Trophoblast cell (in vitro differentiated cells and primary cell): ENCODE measurements at regions not wholly inside any gene's neighbourhood (a gene's known extent, or its start where the extent isn't known, plus 50 kb on each side); places are given as distances from the start of the nearest gene placed in this dataset.

ENCODE experiments used
- DNase-seq, 2 donors: peaks; one replicate each; pipeline ENCODE4 v3.0.0-alpha.2; 2016
- H2AFZ ChIP-seq: 2 replicates; pipeline ENCODE4 v1.6.1; 2013; ENCODE audit warnings: low read length, moderate library complexity, mild to moderate bottlenecking; ENCODE audit not compliant: insufficient read depth, poor library complexity
- H2AK5ac ChIP-seq: 2 replicates; pipeline ENCODE4 v1.6.1; 2013; ENCODE audit warnings: mild to moderate bottlenecking, low read length
- H2BK120ac ChIP-seq: 2 replicates; pipeline ENCODE4 v1.6.1; 2013; ENCODE audit warnings: low read length, mild to moderate bottlenecking, moderate library complexity; ENCODE audit not compliant: insufficient read depth, poor library complexity
- H2BK12ac ChIP-seq: 2 replicates; pipeline ENCODE4 v1.6.1; 2013; ENCODE audit warnings: mild to moderate bottlenecking, low read length, moderate library complexity
- H2BK5ac ChIP-seq: 2 replicates; pipeline ENCODE4 v1.6.1; 2013; ENCODE audit warnings: low read length, low read depth, moderate library complexity, mild to moderate bottlenecking; ENCODE audit not compliant: poor library complexity
- H3K14ac ChIP-seq: 2 replicates; pipeline ENCODE4 v1.6.1; 2013; ENCODE audit warnings: mild to moderate bottlenecking, low read length
- H3K18ac ChIP-seq: 2 replicates; pipeline ENCODE4 v1.6.1; 2013; ENCODE audit warnings: mild to moderate bottlenecking, low read length
- H3K23ac ChIP-seq: 2 replicates; pipeline ENCODE4 v1.6.1; 2013; ENCODE audit warnings: low read length
- H3K27ac ChIP-seq: 2 replicates; pipeline ENCODE4 v1.5.1; 2013; ENCODE audit warnings: low read depth, mild to moderate bottlenecking, inconsistent platforms, low read length, moderate library complexity
- H3K27me3 ChIP-seq: 2 replicates; pipeline ENCODE4 v1.6.1; 2013; ENCODE audit warnings: inconsistent platforms, mild to moderate bottlenecking, low read length, moderate library complexity; ENCODE audit not compliant: insufficient read depth
- H3K36me3 ChIP-seq, 2 experiments: 1 replicate in 1 of 2; 2 replicates in 1 of 2; pipeline ENCODE4 v1.6.1; 2013; ENCODE audit warnings: low read length in 2 of 2, mild to moderate bottlenecking in 2 of 2, moderate library complexity in 1 of 2; ENCODE audit not compliant: insufficient read depth in 2 of 2, control insufficient read depth in 1 of 2
- H3K4ac ChIP-seq: 2 replicates; pipeline ENCODE4 v1.6.1; 2013; ENCODE audit warnings: low read depth, mild to moderate bottlenecking, low read length, moderate library complexity
- H3K4me1 ChIP-seq, 2 experiments: 1 replicate in 1 of 2; 2 replicates in 1 of 2; pipeline ENCODE4 v1.6.1; 2013; ENCODE audit warnings: low read length in 2 of 2, mild to moderate bottlenecking in 2 of 2, moderate library complexity in 1 of 2; ENCODE audit not compliant: insufficient read depth in 2 of 2, control insufficient read depth in 1 of 2
- H3K4me2 ChIP-seq: 2 replicates; pipeline ENCODE4 v1.6.1; 2013; ENCODE audit warnings: inconsistent platforms, mild to moderate bottlenecking, low read length, moderate library complexity
- H3K4me3 ChIP-seq: 2 replicates; pipeline ENCODE4 v1.5.1; 2013; ENCODE audit warnings: mild to moderate bottlenecking, low read depth, low read length, inconsistent platforms
- H3K79me1 ChIP-seq: one replicate; pipeline ENCODE4 v1.6.1; 2013; ENCODE audit warnings: low read length
- H3K79me2 ChIP-seq: 2 replicates; pipeline ENCODE4 v1.6.1; 2013; ENCODE audit warnings: low read length, mild to moderate bottlenecking; ENCODE audit not compliant: control insufficient read depth, insufficient read depth, poor library complexity
- H3K9ac ChIP-seq: 2 replicates; pipeline ENCODE4 v1.6.1; 2013; ENCODE audit warnings: mild to moderate bottlenecking, low read length
- H3K9me3 ChIP-seq: 2 replicates; pipeline ENCODE4 v1.6.1; 2013; ENCODE audit warnings: low read depth, mild to moderate bottlenecking, control low read depth, inconsistent platforms, low read length; ENCODE audit not compliant: insufficient read depth
- H4K12ac ChIP-seq: 2 replicates; pipeline ENCODE4 v1.6.1; 2013; ENCODE audit warnings: low read depth, mild to moderate bottlenecking, low read length, moderate library complexity
- H4K8ac ChIP-seq: 2 replicates; pipeline ENCODE4 v1.6.1; 2013; ENCODE audit warnings: low read depth, mild to moderate bottlenecking, low read length, moderate library complexity
- H4K91ac ChIP-seq: one replicate; pipeline ENCODE4 v1.6.1; 2013; ENCODE audit warnings: low read depth, mild to moderate bottlenecking, low read length, moderate library complexity
- WGBS: extraction: QIAGEN DNeasy Blood & Tissue Kit; methylation state at CpG from one replicate; pipeline ENCODE4 v1.1.7; 2013; ENCODE audit warnings: missing lambda C conversion rate; ENCODE audit not compliant: insufficient read length, insufficient coverage; ENCODE audit errors: extremely low coverage; 5-methylcytosine and 5-hydroxymethylcytosine counted together

DNA sequence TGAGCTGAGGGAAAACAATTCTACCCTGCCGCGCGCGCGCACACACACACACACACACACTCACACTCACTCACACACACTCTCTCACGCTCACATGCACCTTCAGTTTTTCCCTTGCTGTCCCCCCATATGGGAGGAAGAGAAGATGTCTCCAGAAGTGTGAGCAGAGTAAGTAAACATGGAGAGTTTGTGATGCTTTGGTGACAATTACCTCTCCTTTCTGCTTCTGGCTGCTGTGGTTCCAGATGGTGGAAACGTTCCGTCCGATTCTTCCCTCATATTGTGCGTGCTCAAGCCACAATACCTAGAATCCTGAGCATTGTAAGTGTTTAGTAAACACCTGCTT, 86.7 kb downstream of the LINC00237 start:
- H3K4me3 ChIP-seq = no peak overlapping the region
- H3K79me2 ChIP-seq = no peaks in the 10 kb centered on the region
- H3K18ac ChIP-seq = no peak overlapping the region
- no CpG with 5 or more reads among the region's 10 CpGs for WGBS
- H3K23ac ChIP-seq = no peak overlapping the region
- H4K8ac ChIP-seq = no peak overlapping the region
- no peak overlapping the region for H3K4ac ChIP-seq
- H3K4me1 ChIP-seq = no peaks in the 10 kb centered on the region
- H2BK120ac ChIP-seq = no peak overlapping the region
- no peak overlapping the region for H3K9ac ChIP-seq
- H3K9me3 ChIP-seq = no peaks in the 10 kb centered on the region
- no peak overlapping the region for H2AFZ ChIP-seq
- no peaks in the 10 kb centered on the region for H3K36me3 ChIP-seq
- H4K91ac ChIP-seq = no peak overlapping the region
- no peak for DNase-seq
- no peak overlapping the region for H3K4me2 ChIP-seq
- no peak overlapping the region for H2BK5ac ChIP-seq
- H3K27me3 ChIP-seq = no peaks in the 10 kb centered on the region
- no peak overlapping the region for H2BK12ac ChIP-seq
- H3K27ac ChIP-seq = no peak overlapping the region
- no peak overlapping the region for H4K12ac ChIP-seq
- H3K79me1 ChIP-seq = no peaks in the 10 kb centered on the region
- H2AK5ac ChIP-seq = no peak overlapping the region
- no peak overlapping the region for H3K14ac ChIP-seq

- H2AFZ ChIP-seq = no peak overlapping the region
- DNase-seq = no peak
- no peak overlapping the region for H4K12ac ChIP-seq
- no peaks in the 10 kb centered on the region for H3K79me1 ChIP-seq
- H3K9me3 ChIP-seq = no peaks in the 10 kb centered on the region
- no peak overlapping the region for H2BK120ac ChIP-seq
- no peaks in the 10 kb centered on the region for H3K27me3 ChIP-seq
- no peak overlapping the region for H3K14ac ChIP-seq
- no peaks in the 10 kb centered on the region for H3K36me3 ChIP-seq
- no peak overlapping the region for H4K91ac ChIP-seq
- H3K9ac ChIP-seq = no peak overlapping the region
- no peak overlapping the region for H3K4me3 ChIP-seq
- no peak overlapping the region for H3K4me2 ChIP-seq
- no peak overlapping the region for H3K4ac ChIP-seq
- no peak overlapping the region for H4K8ac ChIP-seq
- H3K18ac ChIP-seq = no peak overlapping the region
- H3K79me2 ChIP-seq = no peaks in the 10 kb centered on the region
- H2AK5ac ChIP-seq = no peak overlapping the region
- H3K27ac ChIP-seq = no peak overlapping the region
- no peak overlapping the region for H3K23ac ChIP-seq
- WGBS = no CpG with 5 or more reads among the region's 4 CpGs
- no peak overlapping the region for H2BK12ac ChIP-seq
- H3K4me1 ChIP-seq = no peaks in the 10 kb centered on the region
- no peak overlapping the region for H2BK5ac ChIP-seq
Measured at GRCh38 chr20:21018576-21018975, 87.6 kb downstream of the LINC00237 start.

DNA sequence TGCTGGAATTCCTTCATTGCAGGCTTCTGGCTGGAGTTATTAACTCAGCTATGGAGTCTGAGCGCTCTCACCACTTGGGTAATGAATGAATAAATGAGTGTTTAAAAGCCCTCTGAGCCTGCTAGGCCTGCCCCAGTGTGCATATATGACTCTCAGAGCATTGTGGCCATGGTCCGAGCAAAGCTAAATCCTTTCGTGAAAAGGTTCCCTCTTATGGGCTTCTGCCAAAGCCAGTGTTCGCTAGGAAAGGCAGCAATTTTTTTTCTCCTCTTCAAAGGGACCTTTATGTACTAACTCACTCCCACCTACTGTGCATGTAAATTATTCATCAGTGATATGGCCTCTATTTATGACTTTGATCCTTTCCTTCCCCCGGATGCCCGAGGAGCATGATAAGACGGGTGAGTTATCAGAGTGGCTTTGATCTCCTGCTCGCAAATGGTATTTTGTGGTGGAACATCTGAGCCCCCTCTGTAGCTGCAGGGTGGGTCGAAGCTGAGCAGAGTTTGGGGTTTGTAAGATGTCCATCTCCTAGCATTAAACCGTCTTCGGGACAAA, 88.6 kb downstream of the LINC00237 start:
- no peak overlapping the region for H3K14ac ChIP-seq
- no peaks in the 10 kb centered on the region for H3K4me1 ChIP-seq
- no peaks in the 10 kb centered on the region for H3K9me3 ChIP-seq
- no peak overlapping the region for H4K12ac ChIP-seq
- no peaks in the 10 kb centered on the region for H3K36me3 ChIP-seq
- no peak overlapping the region for H4K91ac ChIP-seq
- no peaks in the 10 kb centered on the region for H3K27me3 ChIP-seq
- H3K4ac ChIP-seq = no peak overlapping the region
- H3K79me1 ChIP-seq = no peaks in the 10 kb centered on the region
- H2BK120ac ChIP-seq = no peak overlapping the region
- H4K8ac ChIP-seq = no peak overlapping the region
- no peak overlapping the region for H3K9ac ChIP-seq
- no CpG with 5 or more reads among the region's 11 CpGs for WGBS
- no peak overlapping the region for H3K4me3 ChIP-seq
- H3K18ac ChIP-seq = no peak overlapping the region
- DNase-seq = no peak
- no peak overlapping the region for H3K4me2 ChIP-seq
- no peak overlapping the region for H2AK5ac ChIP-seq
- H3K27ac ChIP-seq = no peak overlapping the region
- H2BK5ac ChIP-seq = no peak overlapping the region
- H2BK12ac ChIP-seq = no peak overlapping the region
- no peak overlapping the region for H2AFZ ChIP-seq
- H3K79me2 ChIP-seq = no peaks in the 10 kb centered on the region
- H3K23ac ChIP-seq = no peak overlapping the region

- no peak overlapping the region for H2BK5ac ChIP-seq
- no peak for DNase-seq
- H4K8ac ChIP-seq = no peak overlapping the region
- H3K4me2 ChIP-seq = no peak overlapping the region
- H3K27ac ChIP-seq = no peak overlapping the region
- no peaks in the 10 kb centered on the region for H3K79me2 ChIP-seq
- H3K23ac ChIP-seq = no peak overlapping the region
- no peak overlapping the region for H2BK12ac ChIP-seq
- H2AK5ac ChIP-seq = no peak overlapping the region
- no peak overlapping the region for H2AFZ ChIP-seq
- no peak overlapping the region for H3K14ac ChIP-seq
- H4K91ac ChIP-seq = no peak overlapping the region
- H3K4me3 ChIP-seq = no peak overlapping the region
- no peaks in the 10 kb centered on the region for H3K79me1 ChIP-seq
- H3K4me1 ChIP-seq = no peaks in the 10 kb centered on the region
- no peak overlapping the region for H4K12ac ChIP-seq
- no peaks in the 10 kb centered on the region for H3K9me3 ChIP-seq
- WGBS = no CpG with 5 or more reads among the region's 3 CpGs
- no peak overlapping the region for H2BK120ac ChIP-seq
- H3K18ac ChIP-seq = no peak overlapping the region
- no peak overlapping the region for H3K4ac ChIP-seq
- H3K27me3 ChIP-seq = no peaks in the 10 kb centered on the region
- H3K36me3 ChIP-seq = no peaks in the 10 kb centered on the region
- no peak overlapping the region for H3K9ac ChIP-seq
Measured at GRCh38 chr20:21016751-21017150, 89.4 kb downstream of the LINC00237 start.
